ENCODE measurements at regions not wholly inside any gene's neighbourhood (a gene's known extent, or its start where the extent isn't known, plus 50 kb on each side); places are given as distances from the start of the nearest gene placed in this dataset.

DNA sequence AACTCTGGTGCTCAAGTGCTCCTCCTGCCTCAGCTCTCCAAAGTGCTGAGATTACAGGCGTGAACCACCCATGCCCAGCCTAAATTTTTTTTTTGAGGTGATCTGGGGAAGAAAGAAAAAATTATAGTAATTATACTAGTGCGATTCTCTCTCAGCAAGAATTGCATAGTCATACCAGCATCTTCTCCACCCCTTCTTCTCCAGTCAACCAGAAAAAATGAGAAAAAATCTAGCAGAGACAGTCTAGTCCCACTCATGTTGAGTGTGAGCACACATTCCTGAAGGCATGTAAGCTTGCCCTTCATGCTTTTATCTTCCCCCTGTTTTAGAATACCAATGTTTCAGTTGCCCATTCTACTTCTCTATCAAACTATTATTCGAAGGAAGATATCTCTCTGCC is 207.6 kb downstream of the S1PR1 start:
- Histone ChIP-seq H3K9me3 (ENCODE audit: control insufficient read depth, insufficient read depth, low read depth, low read length) (no peaks in the 10 kb centered on the region), H3K27ac (ENCODE audit: low read length) (no peak overlapping the region), H3K27me3 (ENCODE audit: control insufficient read depth, insufficient read depth, low read length) (no peaks in the 10 kb centered on the region), H3K36me3 (ENCODE audit: control insufficient read depth, insufficient read depth, low read length) (no peaks in the 10 kb centered on the region), H3K4me3 (ENCODE audit: low read depth in 2 of 2, low read length in 2 of 2) (no peak overlapping the region), H3K4me1 (ENCODE audit: control insufficient read depth, insufficient read depth, low read length) (no peaks in the 10 kb centered on the region)
- TF ChIP-seq REST (IDR thresholded peaks at IDR 0.05; ENCODE audit: insufficient read depth in 1 of 2, low read depth in 2 of 2, low read length in 1 of 2) (no peak), TCF7L2 (IDR thresholded peaks at IDR 0.05; ENCODE audit: low read depth, low read length) (no peak)
- BruUV-seq (replicated peaks): no TSS peak
- in situ Hi-C loops (cut with HindIII; ENCODE audit: low pct_unique_long_range_greater_than_20kb, low sequenced_read_pairs): no loop called here
- no peak for DNase-seq (ENCODE audit: low read depth, low spot score)
- intact Hi-C loops (cut with micrococcal nuclease; ENCODE audit: unreplicated experiment): no loop called here
- ChIA-PET POLR2A (no interaction called here), CTCF (no interaction called here)
- no peak for ATAC-seq

GRCh38 chr1:101444873-101445618 is 208.2 kb downstream of the S1PR1 start:
- TF ChIP-seq, protein P1, sequence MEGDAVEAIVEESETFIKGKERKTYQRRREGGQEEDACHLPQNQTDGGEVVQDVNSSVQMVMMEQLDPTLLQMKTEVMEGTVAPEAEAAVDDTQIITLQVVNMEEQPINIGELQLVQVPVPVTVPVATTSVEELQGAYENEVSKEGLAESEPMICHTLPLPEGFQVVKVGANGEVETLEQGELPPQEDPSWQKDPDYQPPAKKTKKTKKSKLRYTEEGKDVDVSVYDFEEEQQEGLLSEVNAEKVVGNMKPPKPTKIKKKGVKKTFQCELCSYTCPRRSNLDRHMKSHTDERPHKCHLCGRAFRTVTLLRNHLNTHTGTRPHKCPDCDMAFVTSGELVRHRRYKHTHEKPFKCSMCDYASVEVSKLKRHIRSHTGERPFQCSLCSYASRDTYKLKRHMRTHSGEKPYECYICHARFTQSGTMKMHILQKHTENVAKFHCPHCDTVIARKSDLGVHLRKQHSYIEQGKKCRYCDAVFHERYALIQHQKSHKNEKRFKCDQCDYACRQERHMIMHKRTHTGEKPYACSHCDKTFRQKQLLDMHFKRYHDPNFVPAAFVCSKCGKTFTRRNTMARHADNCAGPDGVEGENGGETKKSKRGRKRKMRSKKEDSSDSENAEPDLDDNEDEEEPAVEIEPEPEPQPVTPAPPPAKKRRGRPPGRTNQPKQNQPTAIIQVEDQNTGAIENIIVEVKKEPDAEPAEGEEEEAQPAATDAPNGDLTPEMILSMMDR (IDR thresholded peaks at IDR 0.05): no peak
- TF ChIP-seq SIN3A (IDR thresholded peaks at IDR 0.05; ENCODE audit: borderline replicate concordance, insufficient read depth, low read depth, low read length) (no peak), POLR2AphosphoS5 (IDR thresholded peaks at IDR 0.05; ENCODE audit: low read depth, low read length) (no peak), REST (IDR thresholded peaks at IDR 0.05; ENCODE audit: insufficient read depth in 1 of 2, low read depth in 2 of 2, low read length in 1 of 2) (no peak), TCF7L2 (IDR thresholded peaks at IDR 0.05; ENCODE audit: low read depth, low read length) (no peak)
- Histone ChIP-seq H3K4me3 (ENCODE audit: low read depth in 2 of 2, low read length in 2 of 2) (no peak overlapping the region), H3K4me1 (ENCODE audit: control insufficient read depth, insufficient read depth, low read length) (no peaks in the 10 kb centered on the region), H3K9me3 (ENCODE audit: control insufficient read depth, insufficient read depth, low read depth, low read length) (no peaks in the 10 kb centered on the region), H3K36me3 (ENCODE audit: control insufficient read depth, insufficient read depth, low read length) (no peaks in the 10 kb centered on the region), H3K27ac (ENCODE audit: low read length) (no peak overlapping the region), H3K27me3 (ENCODE audit: control insufficient read depth, insufficient read depth, low read length) (no peaks in the 10 kb centered on the region)
- ATAC-seq (no peak), DNase-seq (ENCODE audit: low read depth, low spot score) (no peak)
- CTCF ChIA-PET: no interaction called here
- intact Hi-C loops (cut with micrococcal nuclease; ENCODE audit: unreplicated experiment): no loop called here
- POLR2A ChIA-PET: no interaction called here
- no TSS peak for BruUV-seq (replicated peaks)
- in situ Hi-C loops (cut with HindIII; ENCODE audit: low pct_unique_long_range_greater_than_20kb, low sequenced_read_pairs): no loop called here

Data from Panc1 (cell line).